DND-41 (cell line): ENCODE measurements at regions not wholly inside any gene's neighbourhood (a gene's known extent, or its start where the extent isn't known, plus 50 kb on each side); places are given as distances from the start of the nearest gene placed in this dataset.

Experiments used
- ATAC-seq: fragments of 200-7000 bp; cut with Tn5 transposase; 3 replicates; pipeline ENCODE4 v1.9.1; 2021; ENCODE audit warnings: low read depth; ENCODE audit not compliant: insufficient read depth
- DNase-seq: peaks from one replicate; pipeline ENCODE4 v3.0.0-alpha.2; 2020
- H2AFZ ChIP-seq: 2 replicates; pipeline ENCODE4 v1.6.0; 2012; ENCODE audit warnings: low read depth, low read length
- H3K27ac ChIP-seq: 2 replicates; pipeline ENCODE4 v1.5.1; 2012; ENCODE audit warnings: low read length, inconsistent platforms
- H3K27me3 ChIP-seq: fragments of 200-600 bp; sonication (generic); 2 replicates; pipeline ENCODE4 v1.6.0; 2012; ENCODE audit warnings: low read length, mild to moderate bottlenecking, inconsistent platforms; ENCODE audit not compliant: insufficient read depth, poor library complexity
- H3K36me3 ChIP-seq: 2 replicates; pipeline ENCODE4 v1.5.1; 2012; ENCODE audit warnings: low read length, inconsistent platforms; ENCODE audit not compliant: insufficient read depth
- H3K4me1 ChIP-seq: 2 replicates; pipeline ENCODE4 v1.5.1; 2012; ENCODE audit warnings: mild to moderate bottlenecking, low read length; ENCODE audit not compliant: insufficient read depth
- H3K4me2 ChIP-seq: 2 replicates; pipeline ENCODE4 v1.6.0; 2012; ENCODE audit warnings: mild to moderate bottlenecking, moderate library complexity, low read length, inconsistent platforms; ENCODE audit not compliant: insufficient read depth
- H3K4me3 ChIP-seq, 2 experiments: fragments of 200-600 bp in 1 of 2; shearing (Covaris generic) in 1 of 2; 2 replicates each; pipeline ENCODE4 v1.5.1; 2012 to 2016; ENCODE audit warnings: inconsistent platforms in 2 of 2, low read length in 2 of 2, mild to moderate bottlenecking in 2 of 2, low read depth in 1 of 2, moderate library complexity in 1 of 2
- H3K79me2 ChIP-seq: 2 replicates; pipeline ENCODE4 v1.6.0; 2012; ENCODE audit warnings: low read length, inconsistent platforms; ENCODE audit not compliant: insufficient read depth
- H3K9ac ChIP-seq: 2 replicates; pipeline ENCODE4 v1.6.0; 2012; ENCODE audit warnings: low read depth, mild to moderate bottlenecking, inconsistent platforms, low read length, moderate library complexity
- H3K9me3 ChIP-seq: 2 replicates; pipeline ENCODE4 v1.5.1; 2012; ENCODE audit warnings: low read length, moderate library complexity, mild to moderate bottlenecking, inconsistent platforms; ENCODE audit not compliant: insufficient read depth, severe bottlenecking
- H4K20me1 ChIP-seq: 2 replicates; pipeline ENCODE4 v1.6.0; 2012; ENCODE audit warnings: low read length; ENCODE audit not compliant: insufficient read depth
- CTCF ChIP-seq: IDR thresholded peaks from 2 replicates; pipeline ENCODE4 v1.5.1; 2012; ENCODE audit warnings: borderline replicate concordance, low read length, moderate library complexity, mild to moderate bottlenecking; ENCODE audit not compliant: poor library complexity, severe bottlenecking; ENCODE audit errors: extremely low read depth
- EZH2 ChIP-seq: IDR thresholded peaks from 3 replicates; pipeline ENCODE4 v1.6.1; 2012; ENCODE audit warnings: borderline replicate concordance, low read depth, mild to moderate bottlenecking, moderate library complexity, low read length, inconsistent platforms; ENCODE audit not compliant: severe bottlenecking

- Histone ChIP-seq H3K27ac (no peak overlapping the region), H3K9me3 (peaks cover 7% of the 10 kb centered on the region), H3K27me3 (no peaks in the 10 kb centered on the region), H3K9ac (no peak overlapping the region), H3K4me3 (no peak overlapping the region), H3K36me3 (no peaks in the 10 kb centered on the region), H3K4me2 (no peak overlapping the region), H4K20me1 (no peaks in the 10 kb centered on the region), H3K4me1 (no peaks in the 10 kb centered on the region), H2AFZ (no peak overlapping the region), H3K79me2 (no peaks in the 10 kb centered on the region)
- TF ChIP-seq CTCF, result no peak
- ATAC-seq (no peak), DNase-seq (no peak)
Observed at GRCh38 chr15:66936861-66937582, 128.4 kb upstream of the SMAD3 start.

DNA sequence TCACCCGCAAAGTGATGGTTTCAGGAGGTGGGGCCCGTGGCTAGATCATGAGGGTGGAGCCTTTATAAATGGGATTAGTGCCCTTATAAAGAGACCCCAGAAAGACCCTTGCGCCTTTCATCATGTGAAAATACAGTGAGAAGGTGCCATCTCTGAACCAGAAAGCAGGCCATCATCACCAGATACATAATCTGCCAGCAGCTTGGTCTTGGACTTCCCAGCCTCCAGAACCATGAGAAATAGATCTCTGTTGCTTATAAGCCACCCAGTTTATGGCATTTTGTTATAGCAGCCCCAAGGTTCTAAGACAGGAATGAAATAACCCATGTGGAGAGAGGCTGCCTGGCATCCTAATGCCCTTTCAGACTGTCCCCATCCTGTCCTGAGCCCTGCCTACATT lies 127.8 kb upstream of the SMAD3 start:
- DNase-seq (no peak), ATAC-seq (no peak)
- no peaks in the 10 kb centered on the region for H4K20me1 ChIP-seq
- no peak overlapping the region for H3K9ac ChIP-seq
- H3K4me3 ChIP-seq, result no peak overlapping the region
- H2AFZ ChIP-seq, result no peak overlapping the region
- H3K36me3 ChIP-seq, result no peaks in the 10 kb centered on the region
- H3K27ac ChIP-seq, result no peak overlapping the region
- no peaks in the 10 kb centered on the region for H3K27me3 ChIP-seq
- no peak overlapping the region for H3K4me2 ChIP-seq
- peaks cover 7% of the 10 kb centered on the region for H3K9me3 ChIP-seq
- no peaks in the 10 kb centered on the region for H3K79me2 ChIP-seq
- TF ChIP-seq CTCF (no peak), EZH2 (no peak)
- no peaks in the 10 kb centered on the region for H3K4me1 ChIP-seq

- H4K20me1 ChIP-seq, result no peaks in the 10 kb centered on the region
- H3K4me2 ChIP-seq, result no peak overlapping the region
- H3K79me2 ChIP-seq, result no peaks in the 10 kb centered on the region
- H3K9ac ChIP-seq, result no peak overlapping the region
- H3K36me3 ChIP-seq, result no peaks in the 10 kb centered on the region
- H3K27ac ChIP-seq, result no peak overlapping the region
- H3K4me3 ChIP-seq, result no peak overlapping the region
- no peak for ATAC-seq
- TF ChIP-seq CTCF (no peak), EZH2 (no peak)
- H3K27me3 ChIP-seq, result no peaks in the 10 kb centered on the region
- H3K9me3 ChIP-seq, result peaks cover 7% of the 10 kb centered on the region
- DNase-seq, result no peak
- no peaks in the 10 kb centered on the region for H3K4me1 ChIP-seq
- H2AFZ ChIP-seq, result no peak overlapping the region
Observed at GRCh38 chr15:66938114-66938830, 127.1 kb upstream of the SMAD3 start.
